Erythroblast (primary cell): ENCODE measurements at regions not wholly inside any gene's neighbourhood (a gene's known extent, or its start where the extent isn't known, plus 50 kb on each side); places are given as distances from the start of the nearest gene placed in this dataset.

Experiments used
- GATA1 ChIP-seq: IDR thresholded peaks from 2 replicates; pipeline ENCODE4 v1.6.1; 2011; ENCODE audit warnings: low read depth, mild to moderate bottlenecking, control low read depth, low read length, moderate library complexity
- POLR2A ChIP-seq: IDR thresholded peaks from 2 replicates; pipeline ENCODE4 v1.6.1; 2011; ENCODE audit warnings: mild to moderate bottlenecking, low read length

DNA sequence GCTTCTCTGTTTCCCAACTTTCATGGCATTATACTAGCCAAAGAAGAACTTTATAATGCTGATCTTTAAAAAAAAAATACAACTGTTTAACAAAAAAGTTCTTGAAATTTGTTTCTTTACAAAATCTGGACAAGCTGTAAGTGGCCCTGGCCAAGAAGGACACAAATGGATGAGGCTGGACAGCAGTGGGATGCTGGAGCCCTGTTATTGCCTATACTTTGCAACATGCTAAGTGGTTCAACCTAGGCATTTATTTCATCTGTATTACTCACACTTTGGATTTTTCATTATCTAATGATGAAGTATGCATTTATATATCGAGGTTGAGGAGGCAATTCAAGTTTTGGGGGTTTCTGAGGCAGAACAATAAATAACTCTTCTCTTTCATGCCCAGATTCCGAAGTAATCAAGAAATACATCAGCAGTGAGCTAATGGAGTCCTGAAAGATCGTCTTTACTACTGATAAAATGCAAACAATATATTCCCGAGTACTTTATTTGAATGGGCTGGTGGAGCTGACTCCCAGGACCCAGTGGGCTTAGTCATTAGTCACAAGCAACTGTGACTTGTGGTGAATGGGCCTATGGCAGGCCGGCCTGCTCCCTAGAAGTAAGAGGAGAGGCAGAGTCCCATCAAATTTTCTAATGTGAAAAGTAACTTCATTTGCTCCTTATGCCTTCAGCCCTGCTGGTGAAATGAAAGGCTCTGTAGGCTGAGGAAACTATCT lies 177.3 kb upstream of the DPH6 start:
- TF ChIP-seq POLR2A = no peak
- TF ChIP-seq GATA1 = no peak
